Loucy (cell line): ENCODE measurements at regions not wholly inside any gene's neighbourhood (a gene's known extent, or its start where the extent isn't known, plus 50 kb on each side); places are given as distances from the start of the nearest gene placed in this dataset.

Experiments
- H2AFZ ChIP-seq: fragments of 200-600 bp; sonication (generic); 2 replicates; pipeline ENCODE4 v1.6.0; 2016; ENCODE audit warnings: antibody characterized with exemption, mild to moderate bottlenecking, low read length, moderate library complexity
- H3F3A ChIP-seq: fragments of 200-600 bp; 2 replicates; pipeline ENCODE4 v1.6.0; 2016; ENCODE audit warnings: antibody characterized with exemption, low read depth, mild to moderate bottlenecking
- H3K27me3 ChIP-seq: fragments of 200-600 bp; sonication (generic); 2 replicates; pipeline ENCODE4 v1.6.1; 2014; ENCODE audit warnings: low read length, mild to moderate bottlenecking; ENCODE audit not compliant: insufficient read depth, poor library complexity, severe bottlenecking
- H3K36me3 ChIP-seq: fragments of 200-600 bp; sonication (generic); 2 replicates; pipeline ENCODE4 v1.6.1; 2016; ENCODE audit warnings: low read length; ENCODE audit not compliant: insufficient read depth
- H3K4me1 ChIP-seq: fragments of 200-600 bp; sonication (generic); 2 replicates; pipeline ENCODE4 v1.5.1; 2014; ENCODE audit warnings: low read length, mild to moderate bottlenecking; ENCODE audit not compliant: insufficient read depth, poor library complexity, severe bottlenecking
- H3K4me2 ChIP-seq: fragments of 200-600 bp; sonication (generic); 2 replicates; pipeline ENCODE4 v1.6.0; 2014; ENCODE audit warnings: antibody characterized with exemption, low read length, low read depth, mild to moderate bottlenecking; ENCODE audit not compliant: poor library complexity, severe bottlenecking
- H3K4me3 ChIP-seq: fragments of 200-600 bp; sonication (generic); 2 replicates; pipeline ENCODE4 v1.5.1; 2014; ENCODE audit warnings: low read length, mild to moderate bottlenecking, mixed read lengths; ENCODE audit not compliant: poor library complexity, severe bottlenecking
- H3K79me2 ChIP-seq: fragments of 200-600 bp; sonication (generic); 2 replicates; pipeline ENCODE4 v1.6.1; 2014; ENCODE audit warnings: low read length; ENCODE audit not compliant: insufficient read depth
- H3K9ac ChIP-seq: fragments of 200-600 bp; sonication (generic); 2 replicates; pipeline ENCODE4 v1.6.0; 2014; ENCODE audit warnings: mild to moderate bottlenecking, low read depth, low read length, moderate library complexity; ENCODE audit not compliant: poor library complexity, severe bottlenecking
- H3K9me2 ChIP-seq: fragments of 200-600 bp; sonication (generic); replicated peaks from 2 replicates; pipeline ENCODE4 v1.6.1; 2016; ENCODE audit warnings: low read depth, low read length, mixed read lengths
- H3K9me3 ChIP-seq: fragments of 200-600 bp; sonication (generic); 2 replicates; pipeline ENCODE4 v1.6.1; 2014; ENCODE audit warnings: mild to moderate bottlenecking, antibody characterized with exemption, low read length, low read depth; ENCODE audit not compliant: insufficient read depth
- H4K20me1 ChIP-seq: fragments of 200-600 bp; sonication (generic); 2 replicates; pipeline ENCODE4 v1.6.0; 2014; ENCODE audit warnings: antibody characterized with exemption, low read length, mild to moderate bottlenecking; ENCODE audit not compliant: insufficient read depth, poor library complexity, severe bottlenecking
- CTCF ChIP-seq: fragments of 200-600 bp; sonication (generic); conservative IDR thresholded peaks from 2 replicates; pipeline ENCODE4 v1.5.1; 2014; ENCODE audit warnings: mild to moderate bottlenecking, antibody characterized with exemption, low read length
- EZH2phosphoT487 ChIP-seq: fragments of 200-600 bp; IDR thresholded peaks from 2 replicates; pipeline ENCODE4 v1.6.1; 2018; ENCODE audit warnings: antibody characterized with exemption, mild to moderate bottlenecking, moderate library complexity, borderline replicate concordance

- Histone ChIP-seq H2AFZ (no peak overlapping the region), H3K79me2 (no peaks in the 10 kb centered on the region), H3K9ac (no peak overlapping the region), H3K4me2 (no peak overlapping the region), H3K4me3 (no peak overlapping the region), H3K4me1 (no peaks in the 10 kb centered on the region), H3K27me3 (no peaks in the 10 kb centered on the region), H3F3A (no peaks in the 10 kb centered on the region), H3K36me3 (no peaks in the 10 kb centered on the region), H4K20me1 (no peaks in the 10 kb centered on the region), H3K9me3 (no peaks in the 10 kb centered on the region), H3K9me2 (no peaks in the 10 kb centered on the region)
- TF ChIP-seq CTCF, result no peak
- TF ChIP-seq EZH2phosphoT487, result no peak
Observed at GRCh38 chr4:43352859-43353258, 460.3 kb downstream of the GRXCR1 start.

- Histone ChIP-seq H3K4me3 (no peak overlapping the region), H3K9ac (no peak overlapping the region), H3F3A (no peaks in the 10 kb centered on the region), H3K79me2 (no peaks in the 10 kb centered on the region), H3K36me3 (no peaks in the 10 kb centered on the region), H3K4me1 (no peaks in the 10 kb centered on the region), H3K4me2 (no peak overlapping the region), H2AFZ (no peak overlapping the region), H4K20me1 (no peaks in the 10 kb centered on the region), H3K9me2 (no peaks in the 10 kb centered on the region), H3K9me3 (no peaks in the 10 kb centered on the region), H3K27me3 (no peaks in the 10 kb centered on the region)
- TF ChIP-seq EZH2phosphoT487 (no peak), CTCF (no peak)
Observed at GRCh38 chr4:43353552-43353951, 461.0 kb downstream of the GRXCR1 start.

- TF ChIP-seq EZH2phosphoT487 (no peak), CTCF (no peak)
- Histone ChIP-seq H3K4me2 (no peak overlapping the region), H3K27me3 (no peaks in the 10 kb centered on the region), H3K4me1 (no peaks in the 10 kb centered on the region), H3K36me3 (no peaks in the 10 kb centered on the region), H3K79me2 (no peaks in the 10 kb centered on the region), H4K20me1 (no peaks in the 10 kb centered on the region), H3K9me2 (no peaks in the 10 kb centered on the region), H2AFZ (no peak overlapping the region), H3K4me3 (no peak overlapping the region), H3K9ac (no peak overlapping the region), H3F3A (no peaks in the 10 kb centered on the region), H3K9me3 (no peaks in the 10 kb centered on the region)
Observed at GRCh38 chr4:43356786-43357185, 464.3 kb downstream of the GRXCR1 start.
